ENCODE measurements at regions not wholly inside any gene's neighbourhood (a gene's known extent, or its start where the extent isn't known, plus 50 kb on each side); places are given as distances from the start of the nearest gene placed in this dataset.

- RAD21 ChIA-PET (ENCODE audit: unreplicated experiment): no interaction called here
- POLR2A ChIA-PET: no interaction called here
- Histone ChIP-seq H3K27me3 (replicated peaks in 1 of 2; ENCODE audit: control insufficient read depth in 2 of 2, insufficient read depth in 2 of 2, low read length in 1 of 2) (no peaks in the 10 kb centered on the region), H3K4me2 (ENCODE audit: control insufficient read depth, insufficient read depth) (no peak overlapping the region), H3K4me1 (ENCODE audit: control insufficient read depth, insufficient read depth, low read length) (no peaks in the 10 kb centered on the region), H4K20me1 (ENCODE audit: control insufficient read depth, insufficient read depth) (no peaks in the 10 kb centered on the region), H3K27ac (ENCODE audit: control insufficient read depth, insufficient read depth) (no peak overlapping the region), H3K79me2 (ENCODE audit: control insufficient read depth, insufficient read depth, low read length) (no peaks in the 10 kb centered on the region), H3K36me3 (ENCODE audit: control insufficient read depth in 2 of 2, insufficient read depth in 2 of 2, low read length in 1 of 2) (no peaks in the 10 kb centered on the region), H3K9ac (ENCODE audit: control insufficient read depth, insufficient read depth, low read length) (no peak overlapping the region), H3K4me3 (no peak overlapping the region), H2AFZ (ENCODE audit: control insufficient read depth, low read depth, low read length) (no peak overlapping the region), H3K9me3 (replicated peaks; ENCODE audit: control insufficient read depth, insufficient read depth, low read length) (no peaks in the 10 kb centered on the region)
- no TSS peak for BruUV-seq (replicated peaks)
- no peak for DNase-seq (ENCODE audit: low read depth, low spot score)
- FAIRE-seq: no peak
- intact Hi-C loops (cut with micrococcal nuclease; ENCODE audit: unreplicated experiment): no loop called here
- WGBS (ENCODE audit: insufficient coverage, insufficient replicate concordance, low lambda C conversion rate, missing lambda C conversion rate): 17% methylated on average over 5 of the region's 5 CpGs
- CTCF ChIA-PET: no interaction called here
- in situ Hi-C loops (cut with MboI): no loop called here
- SMC1A ChIA-PET (ENCODE audit: uncharacterized antibody, unreplicated experiment): interaction anchor here (0.7 kb wide), 1 partner anchor 8 kb away, joined by 3 read pairs; no protein-coding TSS in a partner anchor
- no peak for ATAC-seq
- TF ChIP-seq ZNF687 (IDR thresholded peaks at IDR 0.05): no peak
- TF ChIP-seq PAX8 (IDR thresholded peaks at IDR 0.05): no peak
- TF ChIP-seq PBX3 (IDR thresholded peaks at IDR 0.05; ENCODE audit: insufficient replicate concordance, low read depth, low read length): no peak
- no peak for TF ChIP-seq ATF7 (IDR thresholded peaks at IDR 0.05; ENCODE audit: low read depth)
- TF ChIP-seq IKZF2 (IDR thresholded peaks at IDR 0.05): no peak
- TF ChIP-seq ZBTB40 (IDR thresholded peaks at IDR 0.05; ENCODE audit: borderline replicate concordance): no peak
- no peak for TF ChIP-seq NFYB (IDR thresholded peaks at IDR 0.05; ENCODE audit: insufficient read depth, low read depth, low read length)
- no peak for TF ChIP-seq POU2F2 (IDR thresholded peaks at IDR 0.05; ENCODE audit: borderline replicate concordance, low read depth, low read length)
- TF ChIP-seq BCL3 (IDR thresholded peaks at IDR 0.05; ENCODE audit: borderline replicate concordance, insufficient read depth, low read depth, low read length, poor library complexity, severe bottlenecking): no peak
- no peak for TF ChIP-seq MEF2A (IDR thresholded peaks at IDR 0.05; ENCODE audit: insufficient read depth, low read depth, low read length)
- TF ChIP-seq EED (IDR thresholded peaks at IDR 0.05; ENCODE audit: low read depth): no peak
- no peak for TF ChIP-seq RFX5 (IDR thresholded peaks at IDR 0.05; ENCODE audit: low read depth, low read length)
- TF ChIP-seq SP1 (IDR thresholded peaks at IDR 0.05; ENCODE audit: low read depth, low read length): no peak
These were observed 282.4 kb downstream of the MEIS1 start for GRCh38 chr2:66717218-66717905.

All from GM12878 (cell line).